Endodermal cell (in vitro differentiated cells): ENCODE measurements at regions not wholly inside any gene's neighbourhood (a gene's known extent, or its start where the extent isn't known, plus 50 kb on each side); places are given as distances from the start of the nearest gene placed in this dataset.
A peak's percentile ranks its signal among the peaks of the same experiment; 100 is the strongest.

ENCODE experiments used
- DNase-seq: peaks from one replicate; pipeline ENCODE4 v3.0.0-alpha.2; 2017
- H3K27ac ChIP-seq: 2 replicates; pipeline ENCODE4 v1.5.1; 2013; ENCODE audit warnings: mild to moderate bottlenecking, low read depth, low read length, moderate library complexity
- H3K27me3 ChIP-seq: 2 replicates; pipeline ENCODE4 v1.6.1; 2013; ENCODE audit warnings: mild to moderate bottlenecking, low read length, moderate library complexity; ENCODE audit not compliant: insufficient read depth, control insufficient read depth, poor library complexity, severe bottlenecking
- H3K36me3 ChIP-seq: 2 replicates; pipeline ENCODE4 v1.7.0; 2013; ENCODE audit warnings: mild to moderate bottlenecking, low read length, moderate library complexity; ENCODE audit not compliant: control insufficient read depth, insufficient read depth
- H3K4me1 ChIP-seq: one replicate; pipeline ENCODE4 v1.7.0; 2013; ENCODE audit warnings: low read length; ENCODE audit not compliant: control insufficient read depth, insufficient read depth
- H3K4me3 ChIP-seq: 2 replicates; pipeline ENCODE4 v1.5.1; 2013; ENCODE audit warnings: mild to moderate bottlenecking, low read length, moderate library complexity
- H3K9ac ChIP-seq: 2 replicates; pipeline ENCODE4 v1.6.1; 2013; ENCODE audit warnings: mild to moderate bottlenecking, low read length, moderate library complexity; ENCODE audit not compliant: poor library complexity, severe bottlenecking; ENCODE audit errors: extremely low read depth
- H3K9me3 ChIP-seq: 2 replicates; pipeline ENCODE4 v1.6.1; 2013; ENCODE audit warnings: mild to moderate bottlenecking, low read length, moderate library complexity; ENCODE audit not compliant: control insufficient read depth
- H3K27ac Mint-ChIP-seq: 2 replicates; pipeline ENCODE4 v1.8.0; 2020; ENCODE audit warnings: mixed read lengths
- H3K27me3 Mint-ChIP-seq: 2 replicates; pipeline ENCODE4 v1.8.0; 2021; ENCODE audit warnings: mild to moderate bottlenecking, mixed read lengths; ENCODE audit not compliant: insufficient read depth
- H3K36me3 Mint-ChIP-seq: 2 replicates; pipeline ENCODE4 v1.8.0; 2020; ENCODE audit warnings: low read depth, mixed read lengths
- H3K4me1 Mint-ChIP-seq: 2 replicates; pipeline ENCODE4 v1.8.0; 2020; ENCODE audit warnings: mixed read lengths
- H3K4me3 Mint-ChIP-seq: 2 replicates; pipeline ENCODE4 v1.8.0; 2020; ENCODE audit warnings: mild to moderate bottlenecking, moderate library complexity, mixed read lengths
- H3K9me3 Mint-ChIP-seq: 2 replicates; pipeline ENCODE4 v1.8.0; 2020; ENCODE audit warnings: mild to moderate bottlenecking, mixed read lengths
- CTCF ChIP-seq: fragments of 200-600 bp; sonication (generic); conservative IDR thresholded peaks from 2 replicates; pipeline ENCODE4 v1.5.0; 2021; ENCODE audit warnings: antibody characterized with exemption, mild to moderate bottlenecking
- WGBS, 2 experiments: methylation state at CpG; one replicate each; pipeline versions ENCODE4 v1.1.5 to v1.1.7; 2013; ENCODE audit warnings: missing lambda C conversion rate in 2 of 2, mixed read lengths in 1 of 2; ENCODE audit not compliant: insufficient coverage in 1 of 2, insufficient read length in 1 of 2; 5-methylcytosine and 5-hydroxymethylcytosine counted together

- Mint-ChIP-seq H3K4me1 (peaks cover 9% of the 10 kb centered on the region), H3K36me3 (no peaks in the 10 kb centered on the region), H3K9me3 (no peaks in the 10 kb centered on the region), H3K4me3 (no peak overlapping the region), H3K27me3 (peaks cover 34% of the 10 kb centered on the region), H3K27ac (no peak overlapping the region)
- no peak overlapping the region for H3K9ac ChIP-seq
- no peak for DNase-seq
- no peak for TF ChIP-seq CTCF
- 78 to 100% methylated on average over 3 to 5 of the region's 5 CpGs for WGBS, 2 experiments
- no peak overlapping the region for H3K27ac ChIP-seq
- no peaks in the 10 kb centered on the region for H3K4me1 ChIP-seq
- H3K36me3 ChIP-seq = no peaks in the 10 kb centered on the region
- H3K9me3 ChIP-seq = no peaks in the 10 kb centered on the region
- no peak overlapping the region for H3K4me3 ChIP-seq
- H3K27me3 ChIP-seq = peaks cover 6% of the 10 kb centered on the region
Measured at GRCh38 chr22:27651486-27651885, 150.1 kb downstream of the MN1 start.

GRCh38 chr22:27654546-27655445 is 146.8 kb downstream of the MN1 start:
- H3K27me3 ChIP-seq = no peaks in the 10 kb centered on the region
- no peaks in the 10 kb centered on the region for H3K36me3 ChIP-seq
- H3K4me3 Mint-ChIP-seq = no peak overlapping the region
- TF ChIP-seq CTCF = no peak
- H3K4me1 Mint-ChIP-seq = peaks cover 9% of the 10 kb centered on the region
- H3K4me1 ChIP-seq = no peaks in the 10 kb centered on the region
- no peak overlapping the region for H3K4me3 ChIP-seq
- no peak overlapping the region for H3K9ac ChIP-seq
- no peaks in the 10 kb centered on the region for H3K9me3 ChIP-seq
- WGBS, 2 experiments = 65 to 70% methylated on average over 5 to 10 of the region's 10 CpGs
- no peak overlapping the region for H3K27ac ChIP-seq
- H3K9me3 Mint-ChIP-seq = peaks cover 3% of the 10 kb centered on the region
- peak overlapping the region; percentile 21 for H3K27ac Mint-ChIP-seq
- DNase-seq = peak; percentile 90
- H3K36me3 Mint-ChIP-seq = no peaks in the 10 kb centered on the region
- peaks cover 18% of the 10 kb centered on the region for H3K27me3 Mint-ChIP-seq

GRCh38 chr22:27655582-27656185 is 145.9 kb downstream of the MN1 start:
- TF ChIP-seq CTCF = no peak
- Histone ChIP-seq H3K36me3 (no peaks in the 10 kb centered on the region), H3K4me3 (no peak overlapping the region), H3K4me1 (no peaks in the 10 kb centered on the region), H3K27ac (no peak overlapping the region), H3K9ac (no peak overlapping the region), H3K27me3 (no peaks in the 10 kb centered on the region), H3K9me3 (no peaks in the 10 kb centered on the region)
- H3K4me1 Mint-ChIP-seq = peaks cover 9% of the 10 kb centered on the region
- peaks cover 3% of the 10 kb centered on the region for H3K9me3 Mint-ChIP-seq
- WGBS, 2 experiments = 83 to 97% methylated on average over 2 of the region's 2 CpGs
- no peak overlapping the region for H3K4me3 Mint-ChIP-seq
- no peaks in the 10 kb centered on the region for H3K36me3 Mint-ChIP-seq
- DNase-seq = no peak
- peaks cover 12% of the 10 kb centered on the region for H3K27me3 Mint-ChIP-seq
- no peak overlapping the region for H3K27ac Mint-ChIP-seq
